ENCODE measurements at regions not wholly inside any gene's neighbourhood (a gene's known extent, or its start where the extent isn't known, plus 50 kb on each side); places are given as distances from the start of the nearest gene placed in this dataset.

DNA sequence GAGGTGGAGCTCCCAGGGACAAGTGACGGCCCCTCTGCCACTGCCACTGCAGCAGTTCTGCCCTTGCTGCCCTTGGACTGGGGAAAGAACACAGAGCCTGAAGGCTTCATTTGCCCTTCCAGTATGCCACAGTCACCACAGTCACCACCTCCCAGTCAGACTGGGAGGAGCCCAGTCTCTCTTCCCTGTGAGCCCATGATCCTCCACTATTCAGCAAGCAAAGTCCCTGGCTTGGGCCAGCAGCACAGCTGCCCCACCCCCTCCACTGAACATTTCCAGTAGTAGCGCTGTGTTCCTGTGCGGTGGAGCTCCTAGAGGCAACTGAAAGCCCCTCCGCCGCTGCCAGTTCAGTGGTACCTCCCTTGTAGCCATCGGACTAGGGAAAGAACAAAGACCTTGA lies 329.4 kb downstream of the MAN2A1 start:
- DNase-seq, result no peak
- H3K27ac ChIP-seq, result no peak overlapping the region
- H3K4me3 ChIP-seq, result no peak overlapping the region
- no peaks in the 10 kb centered on the region for H3K9me3 ChIP-seq
- TF ChIP-seq, protein P1, sequence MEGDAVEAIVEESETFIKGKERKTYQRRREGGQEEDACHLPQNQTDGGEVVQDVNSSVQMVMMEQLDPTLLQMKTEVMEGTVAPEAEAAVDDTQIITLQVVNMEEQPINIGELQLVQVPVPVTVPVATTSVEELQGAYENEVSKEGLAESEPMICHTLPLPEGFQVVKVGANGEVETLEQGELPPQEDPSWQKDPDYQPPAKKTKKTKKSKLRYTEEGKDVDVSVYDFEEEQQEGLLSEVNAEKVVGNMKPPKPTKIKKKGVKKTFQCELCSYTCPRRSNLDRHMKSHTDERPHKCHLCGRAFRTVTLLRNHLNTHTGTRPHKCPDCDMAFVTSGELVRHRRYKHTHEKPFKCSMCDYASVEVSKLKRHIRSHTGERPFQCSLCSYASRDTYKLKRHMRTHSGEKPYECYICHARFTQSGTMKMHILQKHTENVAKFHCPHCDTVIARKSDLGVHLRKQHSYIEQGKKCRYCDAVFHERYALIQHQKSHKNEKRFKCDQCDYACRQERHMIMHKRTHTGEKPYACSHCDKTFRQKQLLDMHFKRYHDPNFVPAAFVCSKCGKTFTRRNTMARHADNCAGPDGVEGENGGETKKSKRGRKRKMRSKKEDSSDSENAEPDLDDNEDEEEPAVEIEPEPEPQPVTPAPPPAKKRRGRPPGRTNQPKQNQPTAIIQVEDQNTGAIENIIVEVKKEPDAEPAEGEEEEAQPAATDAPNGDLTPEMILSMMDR (IDR thresholded peaks at IDR 0.05), result no peak
- ATAC-seq, result no peak
- H3K27me3 ChIP-seq (ENCODE audit: low read depth), result no peaks in the 10 kb centered on the region
- H3K4me1 ChIP-seq, result no peaks in the 10 kb centered on the region
- intact Hi-C loops (cut with DNase I), result no loop called here
- H3K36me3 ChIP-seq, result no peaks in the 10 kb centered on the region

DNA sequence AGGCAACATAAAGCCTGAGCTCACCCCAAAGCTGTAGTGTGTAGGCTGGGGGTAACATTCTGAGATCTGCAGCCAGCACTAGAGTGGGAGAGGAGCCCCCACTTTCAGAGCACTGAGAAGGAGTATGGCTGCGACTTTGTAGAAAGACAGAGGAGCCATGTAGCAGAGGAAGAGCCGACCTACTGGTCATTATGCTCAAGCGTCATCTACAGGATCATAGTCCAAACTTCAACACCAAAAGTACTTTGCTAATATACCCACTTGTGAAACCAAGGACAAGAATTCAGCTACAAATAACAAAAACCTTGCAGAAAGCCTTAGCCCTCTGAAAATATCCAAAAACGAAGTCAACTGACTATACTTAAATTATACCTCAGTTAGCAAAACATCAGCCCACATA lies 330.1 kb downstream of the MAN2A1 start:
- H3K27ac ChIP-seq, result no peak overlapping the region
- ATAC-seq, result no peak
- H3K36me3 ChIP-seq, result no peaks in the 10 kb centered on the region
- H3K9me3 ChIP-seq, result no peaks in the 10 kb centered on the region
- intact Hi-C loops (cut with DNase I), result no loop called here
- TF ChIP-seq, protein P1 (IDR thresholded peaks at IDR 0.05), result no peak
- DNase-seq, result no peak
- no peaks in the 10 kb centered on the region for H3K27me3 ChIP-seq (ENCODE audit: low read depth)
- H3K4me3 ChIP-seq, result no peak overlapping the region
- no peaks in the 10 kb centered on the region for H3K4me1 ChIP-seq

- ATAC-seq (no peak), DNase-seq (no peak)
- no peak overlapping the region for H3K4me3 ChIP-seq
- TF ChIP-seq, protein P1 (IDR thresholded peaks at IDR 0.05), result no peak
- H3K27ac ChIP-seq, result no peak overlapping the region
- no peaks in the 10 kb centered on the region for H3K36me3 ChIP-seq
- intact Hi-C loops (cut with DNase I), result no loop called here
- no peaks in the 10 kb centered on the region for H3K9me3 ChIP-seq
- no peaks in the 10 kb centered on the region for H3K27me3 ChIP-seq (ENCODE audit: low read depth)
- no peaks in the 10 kb centered on the region for H3K4me1 ChIP-seq
Observed at GRCh38 chr5:110021251-110021650, 331.5 kb downstream of the MAN2A1 start.

- intact Hi-C loops (cut with DNase I), result no loop called here
- Histone ChIP-seq H3K9me3 (no peaks in the 10 kb centered on the region), H3K36me3 (no peaks in the 10 kb centered on the region), H3K27me3 (ENCODE audit: low read depth) (no peaks in the 10 kb centered on the region), H3K4me3 (no peak overlapping the region), H3K27ac (no peak overlapping the region), H3K4me1 (no peaks in the 10 kb centered on the region)
- no peak for DNase-seq
- ATAC-seq, result no peak
- TF ChIP-seq, protein P1 (IDR thresholded peaks at IDR 0.05), result no peak
Observed at GRCh38 chr5:110025160-110025559, 335.4 kb downstream of the MAN2A1 start.

GRCh38 chr5:110027527-110028322 lies 338.0 kb downstream of the MAN2A1 start:
- ATAC-seq (no peak), DNase-seq (no peak)
- no peaks in the 10 kb centered on the region for H3K9me3 ChIP-seq
- no peak overlapping the region for H3K4me3 ChIP-seq
- no peaks in the 10 kb centered on the region for H3K36me3 ChIP-seq
- TF ChIP-seq, protein P1 (IDR thresholded peaks at IDR 0.05), result no peak
- H3K27ac ChIP-seq, result no peak overlapping the region
- no peaks in the 10 kb centered on the region for H3K27me3 ChIP-seq (ENCODE audit: low read depth)
- intact Hi-C loops (cut with DNase I), result no loop called here
- H3K4me1 ChIP-seq, result no peaks in the 10 kb centered on the region

All from lower lobe of right lung (tissue), 2 donors.